NCI-H226 (cell line): ENCODE measurements at regions not wholly inside any gene's neighbourhood (a gene's known extent, or its start where the extent isn't known, plus 50 kb on each side); places are given as distances from the start of the nearest gene placed in this dataset.
A peak's percentile ranks its signal among the peaks of the same experiment; 100 is the strongest.
"Not testable (repeated sequence)": the region's sequence is repeated elsewhere in the genome, so short reads cannot be mapped to it uniquely, and the experiment has no call there.

ENCODE experiments used
- DNase-seq: peaks from one replicate; pipeline ENCODE4 v3.0.0-alpha.2; 2015

GRCh38 chr1:238991765-238992495, 394.4 kb upstream of the CHRM3 start:
- DNase-seq: no peak

DNA sequence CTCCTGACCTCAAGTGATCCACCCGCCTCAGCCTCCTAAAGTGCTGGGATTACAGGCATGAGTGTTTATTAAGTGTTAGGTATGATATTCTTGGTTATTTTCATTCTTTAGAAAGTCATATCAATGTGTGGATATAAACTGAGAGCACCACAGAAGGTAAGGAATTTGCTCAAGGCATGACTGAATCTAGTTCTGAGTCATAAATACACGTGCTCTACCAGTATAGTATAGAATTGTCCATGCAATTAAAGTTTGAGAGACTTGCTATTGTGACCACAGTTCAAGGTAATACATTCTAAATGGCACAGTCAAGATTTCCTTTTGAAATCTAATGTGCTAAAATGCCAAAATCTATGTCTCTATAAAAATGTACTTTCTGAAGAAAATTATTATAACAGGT, 401.1 kb upstream of the CHRM3 start:
- no peak for DNase-seq

DNA sequence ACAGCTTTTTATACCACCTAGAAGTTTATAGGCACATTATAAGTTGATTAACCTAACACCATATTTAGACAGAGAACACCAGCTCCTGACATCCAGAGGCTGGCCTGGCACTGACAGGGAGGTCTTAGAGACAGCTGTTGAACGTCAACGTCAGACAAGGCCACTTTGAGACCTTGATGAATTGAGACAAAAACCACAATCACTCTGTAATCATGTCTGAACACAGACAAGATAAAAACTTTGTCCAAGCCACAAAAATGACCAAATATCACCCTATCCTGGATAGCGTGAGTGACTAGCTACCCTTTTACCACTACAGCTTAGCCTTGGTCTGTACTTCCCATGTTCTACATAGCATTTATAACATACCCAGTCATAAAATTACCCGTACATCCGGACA, 403.6 kb upstream of the CHRM3 start:
- no peak for DNase-seq

DNA sequence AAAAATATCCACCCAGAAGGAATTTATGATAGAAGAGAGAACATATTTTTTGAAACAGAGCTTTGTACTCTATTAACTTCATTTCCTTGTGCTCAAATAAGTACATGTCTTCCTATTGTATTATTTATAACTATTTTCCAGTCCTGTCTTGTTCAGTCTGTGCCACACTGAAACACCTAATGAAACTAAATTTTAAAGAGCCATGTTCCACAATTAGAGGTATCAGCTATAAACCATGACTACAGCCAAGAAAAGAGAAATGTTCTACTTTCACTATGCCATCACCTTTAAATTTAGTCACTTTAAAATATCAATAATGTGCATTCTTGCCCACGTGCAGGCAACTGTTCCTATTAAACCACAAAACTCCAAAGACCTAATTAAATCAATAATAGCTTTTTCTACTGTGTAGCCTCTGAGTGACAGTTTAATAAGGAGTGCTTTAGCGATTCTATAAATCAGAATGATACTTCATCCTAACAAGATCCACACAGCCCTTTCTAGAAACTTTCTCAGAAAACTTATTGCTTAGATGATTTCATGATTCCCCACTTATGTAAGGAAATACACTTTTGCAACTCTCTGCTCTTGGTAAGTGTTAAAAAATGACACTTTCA, 404.9 kb upstream of the CHRM3 start:
- no peak for DNase-seq

DNA sequence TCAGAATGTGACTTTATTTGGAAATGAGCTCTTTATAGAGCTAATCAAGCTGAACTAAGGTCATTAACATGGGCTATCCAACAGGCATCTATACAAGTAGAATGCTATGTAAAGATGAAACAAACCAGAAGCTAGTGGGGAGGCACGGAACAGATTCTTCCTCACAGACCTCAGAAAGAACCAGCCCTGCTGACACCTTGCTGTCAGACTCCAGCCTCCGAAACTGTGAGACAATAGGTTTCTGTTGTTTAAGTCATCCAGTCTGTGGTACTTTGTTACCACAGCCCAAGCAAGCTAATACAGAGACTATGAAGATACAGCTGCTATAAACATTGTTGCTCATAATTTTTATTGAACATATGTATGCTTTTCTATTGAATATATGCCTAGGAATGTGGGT, 406.3 kb upstream of the CHRM3 start:
- no peak for DNase-seq

DNA sequence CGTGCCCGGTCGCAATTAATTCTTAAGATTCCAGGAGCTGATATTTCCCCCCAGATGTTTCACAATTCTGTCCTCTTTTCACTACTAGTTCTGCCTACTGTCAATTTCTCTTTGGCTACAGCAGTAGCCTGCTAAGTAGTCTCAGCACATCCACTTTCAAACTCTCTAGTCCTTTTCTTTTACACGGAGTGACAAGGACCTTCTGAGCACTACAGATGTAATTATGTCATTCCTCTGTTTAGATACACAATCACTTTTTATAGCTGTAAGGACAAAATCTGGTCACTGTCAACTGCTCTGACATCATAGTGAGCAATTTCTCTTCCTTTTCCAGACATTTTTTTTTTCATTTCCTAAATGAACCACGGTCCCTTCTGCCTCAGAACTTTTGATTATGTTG, 421.7 kb upstream of the CHRM3 start:
- no peak for DNase-seq

GRCh38 chr1:238962941-238963340, 423.4 kb upstream of the CHRM3 start:
- DNase-seq: no peak

DNA sequence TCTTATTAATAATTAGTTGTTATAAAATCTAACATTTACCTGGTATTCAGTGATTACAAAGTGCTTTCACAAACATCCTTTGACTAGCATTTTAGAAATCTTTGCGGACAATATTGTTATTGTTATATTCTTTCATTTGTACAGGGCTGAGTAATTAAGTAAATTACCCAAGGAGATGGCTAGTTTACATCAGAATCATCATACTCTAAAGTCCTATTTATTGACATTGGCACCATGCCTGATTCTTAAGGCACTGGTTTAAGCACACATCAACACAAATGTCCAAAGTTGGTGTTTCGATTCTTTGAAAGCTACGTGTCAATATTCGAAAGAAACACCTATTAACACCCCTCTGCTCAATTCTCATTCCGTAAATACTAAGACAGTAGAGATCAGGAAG, 424.6 kb upstream of the CHRM3 start:
- DNase-seq: no peak

- peak; percentile 80 for DNase-seq
These were observed 426.3 kb upstream of the CHRM3 start for GRCh38 chr1:238960071-238960470.

- DNase-seq: no peak
These were observed 430.4 kb upstream of the CHRM3 start for GRCh38 chr1:238955934-238956333.

DNA sequence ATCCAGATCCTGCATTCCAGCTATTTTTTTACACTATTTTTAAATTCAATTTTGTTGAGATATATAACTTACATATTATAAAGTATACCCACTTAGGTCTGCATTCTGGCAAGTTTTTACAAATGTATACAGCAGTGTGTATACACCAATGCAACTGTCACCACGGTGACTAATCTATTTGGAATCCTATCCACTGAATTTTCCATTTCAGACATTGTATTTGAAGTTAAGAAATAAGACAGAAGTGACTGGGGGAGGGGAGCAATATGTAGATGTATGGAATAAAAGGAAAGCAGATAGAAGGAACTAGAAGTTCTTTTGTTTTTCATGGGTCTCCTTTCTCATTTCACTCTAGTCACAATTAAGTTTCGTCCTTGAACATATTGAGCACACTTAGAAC, 431.5 kb upstream of the CHRM3 start:
- no peak for DNase-seq

- no peak for DNase-seq
These were observed 432.8 kb upstream of the CHRM3 start for GRCh38 chr1:238953448-238954010.

DNA sequence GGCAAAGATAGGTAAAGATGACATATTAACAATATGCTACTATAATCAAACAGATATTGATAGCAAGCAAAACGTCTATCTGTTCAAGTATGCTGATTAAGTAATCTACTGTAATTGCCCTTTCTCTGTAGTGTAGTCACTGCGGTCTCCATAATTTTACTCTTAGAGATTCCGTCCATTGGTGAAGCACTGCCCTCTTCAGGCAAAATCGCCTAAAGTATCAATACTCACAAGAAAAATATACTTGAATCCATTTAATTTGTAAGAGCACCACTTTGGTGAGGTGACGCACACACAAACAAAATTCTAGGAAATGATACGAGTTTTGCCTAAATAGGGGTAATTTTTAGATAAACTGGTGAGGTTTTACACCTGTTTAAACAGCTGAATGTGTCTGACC, 434.6 kb upstream of the CHRM3 start:
- no peak for DNase-seq

GRCh38 chr1:238950784-238951183, 435.6 kb upstream of the CHRM3 start:
- no peak for DNase-seq

DNA sequence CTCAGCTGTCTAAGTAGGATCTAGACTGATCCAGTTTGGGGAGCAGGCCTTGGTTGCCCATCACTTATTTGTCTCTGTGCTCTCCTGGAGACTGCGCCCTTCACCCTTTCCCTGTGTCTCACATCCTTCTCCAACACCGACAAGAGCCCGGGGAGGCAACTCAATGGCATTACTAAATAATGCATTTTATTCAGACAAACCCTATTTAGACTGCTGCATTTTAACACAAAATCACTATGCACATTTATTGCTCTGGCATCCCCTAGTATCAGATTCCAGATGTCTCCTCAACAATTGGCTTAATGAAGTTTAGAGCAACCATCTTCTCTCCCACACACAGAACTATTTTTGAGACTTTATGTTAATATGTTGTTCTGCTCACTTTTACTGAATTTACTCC, 436.4 kb upstream of the CHRM3 start:
- no peak for DNase-seq

DNA sequence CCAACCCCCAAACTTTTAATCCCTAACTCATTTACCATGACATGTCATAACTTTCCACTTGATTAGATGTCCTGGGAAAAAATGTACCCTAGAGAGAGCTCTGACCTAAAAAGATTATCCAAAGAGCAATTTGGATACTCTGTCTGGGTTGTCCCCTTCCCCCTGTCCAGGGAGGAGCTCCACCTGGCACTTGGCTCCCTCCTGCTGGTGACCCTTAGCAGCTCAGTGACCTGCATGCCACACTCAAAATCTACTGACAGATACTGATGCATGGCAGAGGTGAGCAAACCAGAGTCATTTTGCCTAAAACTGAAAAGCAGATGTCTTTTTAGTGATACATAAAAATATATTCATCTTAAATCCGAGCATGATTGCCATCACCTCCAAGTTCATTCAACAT, 442.3 kb upstream of the CHRM3 start:
- DNase-seq: no peak

- DNase-seq: no peak
These were observed 458.5 kb upstream of the CHRM3 start for GRCh38 chr1:238927899-238928298.

DNA sequence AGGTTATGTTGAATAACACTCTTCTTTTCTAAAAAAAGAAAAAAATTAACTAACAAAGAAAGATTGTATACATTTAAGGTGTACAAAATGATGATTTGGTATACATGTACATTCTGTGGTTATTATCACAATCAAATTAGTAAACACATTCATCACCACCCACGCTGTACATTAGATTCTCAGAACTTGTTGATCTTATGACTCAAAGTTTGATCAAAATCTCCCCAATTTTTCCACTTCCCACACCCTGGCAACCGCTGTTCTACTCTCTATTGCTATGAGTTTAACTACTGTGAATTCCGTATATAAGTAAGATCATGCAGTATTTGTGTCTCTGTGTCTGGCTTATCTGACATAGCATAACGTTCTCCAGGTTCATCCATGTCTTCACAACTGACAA, 469.5 kb upstream of the CHRM3 start:
- DNase-seq: no peak

GRCh38 chr1:238914346-238914745, 472.0 kb upstream of the CHRM3 start:
- DNase-seq: no peak

DNA sequence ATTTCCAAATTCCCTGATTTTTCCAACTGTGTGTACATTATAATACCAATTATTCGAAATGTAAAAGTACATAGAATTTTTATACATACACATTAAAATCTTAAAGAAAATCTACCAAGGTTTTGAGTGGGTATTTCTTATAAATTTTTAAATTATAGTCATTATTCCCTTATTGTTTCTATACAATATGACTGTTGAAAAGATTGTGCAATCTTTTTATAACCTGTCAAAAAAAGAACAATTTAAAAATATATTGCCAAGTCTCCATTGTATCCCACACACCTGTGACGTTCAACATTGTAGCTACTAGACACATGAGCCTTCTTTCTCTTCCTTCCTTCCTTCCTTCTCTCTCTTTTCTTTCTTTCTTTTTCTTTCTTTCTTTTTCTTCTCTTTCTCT, 473.2 kb upstream of the CHRM3 start:
- DNase-seq: no peak

DNA sequence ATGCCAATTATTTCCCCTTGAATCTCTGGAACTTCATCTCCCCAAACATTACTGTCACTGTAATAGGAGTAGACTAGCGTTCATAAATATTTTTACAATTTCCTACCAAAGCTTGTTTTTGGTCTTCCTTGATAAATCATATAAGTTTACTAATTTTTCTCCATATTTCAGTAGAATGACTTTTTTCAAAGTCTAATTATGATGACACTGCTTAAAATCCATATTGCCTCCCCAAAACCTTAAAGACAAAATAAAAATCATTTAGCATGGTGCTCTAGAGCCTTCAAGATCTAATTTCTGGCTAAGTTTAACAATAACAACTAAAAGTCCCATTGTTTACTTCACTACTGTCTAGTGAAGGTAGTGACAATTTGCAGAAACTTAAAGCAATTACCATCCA, 474.2 kb upstream of the CHRM3 start:
- DNase-seq: no peak

- DNase-seq: not testable (repeated sequence)
These were observed 483.6 kb upstream of the CHRM3 start for GRCh38 chr1:238902752-238903151.

- DNase-seq: no peak
These were observed 486.0 kb upstream of the CHRM3 start for GRCh38 chr1:238900334-238900865.

- DNase-seq: peak; percentile 10
These were observed 487.5 kb upstream of the CHRM3 start for GRCh38 chr1:238898856-238899255.
